GM12878 (cell line): ENCODE measurements at regions not wholly inside any gene's neighbourhood (a gene's known extent, or its start where the extent isn't known, plus 50 kb on each side); places are given as distances from the start of the nearest gene placed in this dataset.

ENCODE experiments used
- FOXM1 ChIP-seq: IDR thresholded peaks from 2 replicates; pipeline ENCODE4 v1.6.1; 2012; ENCODE audit warnings: low read depth, mild to moderate bottlenecking, inconsistent platforms, low read length, moderate library complexity
- RBBP5 ChIP-seq: fragments of 200-600 bp; sonication (generic); conservative IDR thresholded peaks from 2 replicates; pipeline ENCODE4 v1.6.1; 2016
- STAT3 ChIP-seq: IDR thresholded peaks from 2 replicates; pipeline ENCODE4 v1.6.1; 2011; ENCODE audit warnings: low read depth, low read length, improper control_type of control experiment
- TCF3 ChIP-seq: IDR thresholded peaks from 2 replicates; pipeline ENCODE4 v1.6.1; 2012; ENCODE audit warnings: low read depth, mild to moderate bottlenecking, low read length, borderline replicate concordance; ENCODE audit not compliant: insufficient read depth
- YBX1 ChIP-seq: fragments of 450-650 bp; IDR thresholded peaks from 2 replicates; pipeline ENCODE4 v1.6.1; 2016; ENCODE audit warnings: antibody characterized with exemption
- ZBTB4 ChIP-seq: fragments of 450-650 bp; formaldehyde crosslinking; IDR thresholded peaks from 2 replicates; pipeline ENCODE4 v1.4.0; 2022; ENCODE audit warnings: mild to moderate bottlenecking, moderate library complexity
- TF ChIP-seq, protein P1 (sequence below): IDR thresholded peaks from 2 replicates; pipeline ENCODE4 v1.6.1; 2012; ENCODE audit warnings: mild to moderate bottlenecking, low read depth, low read length

- TF ChIP-seq, protein P1, sequence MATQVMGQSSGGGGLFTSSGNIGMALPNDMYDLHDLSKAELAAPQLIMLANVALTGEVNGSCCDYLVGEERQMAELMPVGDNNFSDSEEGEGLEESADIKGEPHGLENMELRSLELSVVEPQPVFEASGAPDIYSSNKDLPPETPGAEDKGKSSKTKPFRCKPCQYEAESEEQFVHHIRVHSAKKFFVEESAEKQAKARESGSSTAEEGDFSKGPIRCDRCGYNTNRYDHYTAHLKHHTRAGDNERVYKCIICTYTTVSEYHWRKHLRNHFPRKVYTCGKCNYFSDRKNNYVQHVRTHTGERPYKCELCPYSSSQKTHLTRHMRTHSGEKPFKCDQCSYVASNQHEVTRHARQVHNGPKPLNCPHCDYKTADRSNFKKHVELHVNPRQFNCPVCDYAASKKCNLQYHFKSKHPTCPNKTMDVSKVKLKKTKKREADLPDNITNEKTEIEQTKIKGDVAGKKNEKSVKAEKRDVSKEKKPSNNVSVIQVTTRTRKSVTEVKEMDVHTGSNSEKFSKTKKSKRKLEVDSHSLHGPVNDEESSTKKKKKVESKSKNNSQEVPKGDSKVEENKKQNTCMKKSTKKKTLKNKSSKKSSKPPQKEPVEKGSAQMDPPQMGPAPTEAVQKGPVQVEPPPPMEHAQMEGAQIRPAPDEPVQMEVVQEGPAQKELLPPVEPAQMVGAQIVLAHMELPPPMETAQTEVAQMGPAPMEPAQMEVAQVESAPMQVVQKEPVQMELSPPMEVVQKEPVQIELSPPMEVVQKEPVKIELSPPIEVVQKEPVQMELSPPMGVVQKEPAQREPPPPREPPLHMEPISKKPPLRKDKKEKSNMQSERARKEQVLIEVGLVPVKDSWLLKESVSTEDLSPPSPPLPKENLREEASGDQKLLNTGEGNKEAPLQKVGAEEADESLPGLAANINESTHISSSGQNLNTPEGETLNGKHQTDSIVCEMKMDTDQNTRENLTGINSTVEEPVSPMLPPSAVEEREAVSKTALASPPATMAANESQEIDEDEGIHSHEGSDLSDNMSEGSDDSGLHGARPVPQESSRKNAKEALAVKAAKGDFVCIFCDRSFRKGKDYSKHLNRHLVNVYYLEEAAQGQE = no peak
- TF ChIP-seq STAT3 (no peak), YBX1 (no peak), RBBP5 (no peak), TCF3 (no peak), FOXM1 (no peak), ZBTB4 (no peak)
These were observed 491.1 kb downstream of the UTRN start (continued) for GRCh38 chr6:144776031-144776819.
